GM18909 (cell line): ENCODE measurements at regions not wholly inside any gene's neighbourhood (a gene's known extent, or its start where the extent isn't known, plus 50 kb on each side); places are given as distances from the start of the nearest gene placed in this dataset.
A peak's percentile ranks its signal among the peaks of the same experiment; 100 is the strongest.

Experiments
- ATAC-seq: cut with Tn5 transposase; IDR thresholded peaks from one replicate; pipeline ENCODE4 v1.9.1; 2021; ENCODE audit warnings: mild to moderate bottlenecking; ENCODE audit not compliant: unreplicated experiment, poor library complexity

DNA sequence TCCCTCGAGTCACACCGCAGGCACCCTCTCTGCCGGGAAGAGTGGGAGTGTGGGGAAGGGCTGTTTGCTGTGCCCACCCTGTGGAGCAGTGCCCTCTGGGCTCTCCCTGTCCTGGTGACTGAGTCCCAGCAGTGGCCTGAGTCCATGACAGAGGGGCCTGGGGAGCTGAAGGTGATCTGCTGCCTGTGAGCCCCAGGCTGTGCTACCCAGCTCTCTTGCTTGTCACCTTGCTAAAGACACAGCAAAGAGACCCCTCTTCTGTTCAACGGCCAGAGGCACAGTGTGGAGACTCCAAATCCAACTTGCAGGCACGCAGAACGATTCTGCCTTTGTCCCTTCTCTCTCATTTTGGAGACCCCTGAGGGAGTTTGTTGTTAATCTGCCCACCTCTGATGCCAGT lies 232.6 kb downstream of the OPA1 start:
- ATAC-seq, result no peak

- no peak for ATAC-seq
Measured at GRCh38 chr3:193826159-193826795, 233.3 kb downstream of the OPA1 start.

DNA sequence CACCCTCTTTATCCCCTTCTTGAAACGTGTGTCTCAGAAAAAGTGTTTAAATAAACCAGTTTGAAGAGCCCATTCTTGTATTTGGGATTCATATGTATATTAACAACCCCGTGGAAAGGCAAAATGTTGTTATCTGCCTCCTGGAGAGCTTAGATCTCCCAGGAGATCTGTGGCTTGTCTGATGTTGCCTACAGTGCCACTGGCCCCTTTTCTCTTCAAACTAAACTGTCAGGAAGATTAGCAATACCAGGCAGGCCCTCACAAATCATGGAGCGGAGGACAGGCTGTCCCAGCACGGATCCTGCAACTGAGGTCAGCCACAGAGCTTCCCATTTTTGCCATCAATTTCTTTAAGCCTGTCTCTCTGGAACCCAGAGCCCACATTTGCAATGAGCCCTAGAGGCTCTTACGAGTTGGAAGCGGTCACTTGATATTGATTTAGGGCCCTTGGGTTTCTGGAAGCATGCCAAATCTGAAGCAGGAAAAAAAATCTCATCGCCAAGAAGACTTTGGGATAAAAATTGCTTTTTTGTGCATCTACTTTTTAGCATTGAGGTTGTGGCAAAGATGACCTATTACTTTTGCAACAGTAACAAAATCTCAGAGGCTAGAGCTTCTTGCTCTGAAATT lies 234.1 kb downstream of the OPA1 start:
- no peak for ATAC-seq

DNA sequence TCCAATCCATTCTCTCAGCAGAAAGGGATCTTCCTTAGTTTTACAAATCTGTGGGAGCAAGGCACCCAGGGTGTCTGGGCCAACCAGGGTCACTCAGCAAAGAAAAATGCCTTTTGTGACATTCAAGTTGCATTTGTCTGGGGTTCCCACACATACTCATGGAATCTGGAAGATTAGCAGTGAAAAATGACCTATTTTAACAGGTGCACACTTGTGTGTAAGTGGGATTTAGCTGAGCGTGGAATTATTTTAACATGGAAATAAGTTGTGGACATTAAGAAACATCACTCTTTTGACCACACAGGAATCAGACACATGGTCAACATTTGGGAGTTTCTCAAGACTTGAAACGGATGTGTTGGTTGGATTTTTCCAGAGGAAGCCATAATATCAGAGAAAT lies 234.9 kb downstream of the OPA1 start:
- no peak for ATAC-seq

DNA sequence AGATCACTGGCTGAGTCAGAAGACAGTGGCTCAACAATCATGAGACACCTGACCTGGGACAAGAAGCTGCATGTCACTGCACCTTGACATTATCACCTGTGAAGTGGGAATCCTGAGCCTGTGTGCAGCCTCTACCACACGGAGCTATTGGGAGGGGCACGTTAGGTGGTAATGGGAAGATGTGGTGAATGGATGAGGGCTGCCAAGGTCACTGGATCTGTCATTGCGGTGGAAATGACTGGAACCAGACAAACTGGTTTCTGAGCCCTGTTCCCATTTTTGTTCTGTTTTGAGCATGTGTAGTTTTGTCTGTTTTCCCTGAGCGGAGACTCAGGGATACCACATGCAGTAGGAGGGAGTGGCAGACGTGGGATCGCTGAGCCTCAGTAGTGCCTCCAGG lies 235.5 kb downstream of the OPA1 start:
- ATAC-seq, result no peak

DNA sequence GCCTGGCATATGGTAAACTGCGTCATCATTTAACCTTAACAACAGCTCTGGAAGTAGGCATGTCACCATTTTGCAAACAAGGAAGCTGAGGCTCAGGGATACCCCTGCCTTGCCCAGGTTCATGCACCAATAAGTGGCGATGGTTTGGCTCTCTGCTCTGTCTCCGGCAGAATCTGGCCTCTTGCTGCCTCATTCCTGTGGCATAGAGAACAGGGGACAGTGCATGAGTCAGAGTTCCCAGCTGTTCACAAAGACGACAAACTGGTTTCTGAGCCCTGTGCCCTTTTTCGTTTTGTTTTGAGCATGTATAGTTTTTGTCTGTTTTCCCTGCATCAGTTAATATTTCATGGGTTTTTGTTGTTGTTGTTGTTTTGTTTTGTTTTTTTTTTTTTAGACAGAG lies 236.8 kb downstream of the OPA1 start:
- no peak for ATAC-seq

DNA sequence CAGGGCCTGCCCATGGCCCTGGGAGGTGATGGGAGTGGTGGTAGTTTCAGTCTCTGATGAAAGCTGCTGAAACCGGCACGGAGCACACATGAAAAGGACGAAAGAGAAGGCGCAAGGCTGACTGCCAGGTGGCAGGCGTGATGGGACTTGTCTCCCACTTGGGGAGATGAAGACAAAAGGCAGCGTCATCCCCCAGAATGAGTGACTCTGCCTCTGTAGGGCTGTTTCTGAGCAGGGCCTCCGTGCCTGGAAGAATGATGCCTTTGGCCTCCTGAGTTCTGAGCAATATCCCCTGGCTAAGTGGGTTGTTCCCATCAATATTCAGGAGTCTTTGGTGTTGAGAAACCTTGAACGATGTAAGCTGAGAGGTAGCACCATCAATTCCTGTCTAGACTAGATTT lies 237.8 kb downstream of the OPA1 start:
- ATAC-seq, result no peak

- peak; percentile 78 for ATAC-seq
Measured at GRCh38 chr3:193831495-193832455, 238.8 kb downstream of the OPA1 start.

DNA sequence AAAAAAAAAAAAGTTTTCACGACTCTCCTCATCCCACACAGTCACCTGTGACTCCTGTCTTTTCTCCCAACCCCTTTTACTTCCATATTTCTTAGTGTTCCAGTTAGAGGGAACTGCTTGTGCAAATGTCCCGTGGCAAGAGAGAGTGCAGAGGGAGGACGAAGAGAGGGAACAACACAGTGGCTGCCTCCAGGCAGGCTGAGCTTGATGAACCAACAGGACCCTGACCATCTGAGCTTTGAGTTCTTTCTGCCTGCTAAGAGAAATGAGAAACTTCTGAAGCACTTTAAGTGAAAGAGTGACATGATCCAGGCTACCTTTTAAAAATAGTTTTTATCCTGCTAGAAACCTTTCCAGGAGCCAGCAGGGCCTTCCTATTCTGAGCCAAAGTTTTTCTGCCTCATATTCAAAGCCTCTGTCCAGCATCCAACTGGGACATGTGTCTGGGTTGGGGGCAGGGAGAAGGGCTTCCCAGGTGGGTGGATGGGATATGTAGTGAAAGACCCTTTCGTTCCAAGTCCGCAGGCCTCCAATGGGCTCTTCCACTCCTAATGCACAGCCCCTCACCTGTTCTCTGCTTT lies 239.9 kb downstream of the OPA1 start:
- ATAC-seq, result no peak

DNA sequence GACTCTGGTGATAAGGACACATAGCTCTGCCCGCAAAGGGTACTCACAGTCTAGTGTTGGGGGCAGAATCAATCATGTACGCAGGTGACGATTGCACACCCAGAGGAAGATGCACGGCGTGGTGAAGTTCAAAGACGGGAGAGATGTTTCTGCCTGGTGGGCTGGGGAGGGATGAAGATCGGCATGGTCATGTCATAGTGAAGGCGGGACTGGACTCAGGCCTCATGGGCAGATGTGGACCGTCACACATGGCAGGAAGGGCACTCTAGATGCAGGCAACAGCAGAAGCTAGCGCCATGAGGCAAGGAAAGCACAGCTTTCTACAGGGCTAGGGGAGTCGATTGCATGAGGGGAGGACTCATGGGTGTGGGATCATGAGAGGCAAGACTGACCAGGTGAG lies 240.6 kb downstream of the OPA1 start:
- no peak for ATAC-seq

DNA sequence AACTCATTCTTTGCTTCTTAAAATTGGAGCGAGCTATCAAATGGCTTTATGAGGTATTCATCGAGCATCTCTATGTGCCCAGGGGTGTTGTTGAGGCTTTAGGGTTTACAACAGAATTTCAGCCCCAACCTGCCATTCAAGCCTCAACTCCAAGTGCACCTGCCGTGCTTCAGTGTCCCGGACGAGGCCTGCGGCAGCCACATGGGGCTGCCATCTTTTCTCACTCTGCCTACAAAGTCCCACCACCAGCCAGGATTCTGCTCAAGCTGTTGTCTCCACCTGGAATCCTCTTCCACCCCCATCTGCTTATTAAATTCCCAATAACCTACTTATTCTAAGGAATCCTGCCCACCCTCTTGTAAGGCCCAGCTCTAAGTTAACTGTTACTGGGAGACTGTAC lies 242.4 kb downstream of the OPA1 start:
- no peak for ATAC-seq

DNA sequence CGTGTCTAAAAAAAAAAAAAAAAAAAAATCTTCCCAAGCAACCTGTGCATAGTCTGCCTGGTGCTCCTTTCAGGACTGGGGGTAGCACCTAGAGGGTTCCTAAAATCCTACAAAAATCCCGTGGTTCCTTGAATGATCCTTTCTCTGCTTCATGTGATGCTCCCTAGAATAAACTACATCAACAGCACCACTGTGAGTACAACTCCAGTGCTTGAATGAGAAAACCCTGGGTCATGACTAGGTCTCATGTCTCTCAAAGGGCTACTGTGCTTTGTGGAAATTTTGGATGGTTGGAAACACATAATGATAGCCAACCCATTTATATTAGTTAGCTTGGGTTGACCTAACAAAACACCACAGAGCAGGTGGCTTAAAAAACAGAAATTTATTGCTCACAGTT lies 243.5 kb downstream of the OPA1 start:
- ATAC-seq, result no peak

GRCh38 chr3:193836918-193837317 lies 243.9 kb downstream of the OPA1 start:
- no peak for ATAC-seq

DNA sequence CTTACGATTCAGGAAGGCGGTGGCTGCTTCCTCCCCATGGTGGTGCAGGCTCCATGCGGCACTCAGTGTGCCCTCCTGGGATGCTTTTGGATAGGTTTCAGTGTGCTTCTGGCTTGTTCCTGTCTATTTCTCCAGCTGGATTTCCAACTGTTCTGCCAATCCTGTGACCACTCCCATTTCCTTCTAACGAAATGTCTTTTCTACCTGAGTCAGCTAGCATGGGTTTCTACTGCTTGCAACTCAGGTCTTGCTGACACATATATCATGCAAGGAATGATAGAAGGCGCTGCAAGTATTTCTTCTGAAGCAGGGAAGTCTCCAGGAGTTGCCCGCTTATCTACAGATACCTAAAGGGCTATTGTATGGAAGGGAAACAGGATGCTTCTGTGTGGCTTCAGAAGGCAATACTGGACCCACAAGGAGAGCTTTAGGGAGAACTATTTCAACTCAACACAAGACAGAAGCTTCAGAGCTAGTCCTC lies 244.4 kb downstream of the OPA1 start:
- no peak for ATAC-seq

DNA sequence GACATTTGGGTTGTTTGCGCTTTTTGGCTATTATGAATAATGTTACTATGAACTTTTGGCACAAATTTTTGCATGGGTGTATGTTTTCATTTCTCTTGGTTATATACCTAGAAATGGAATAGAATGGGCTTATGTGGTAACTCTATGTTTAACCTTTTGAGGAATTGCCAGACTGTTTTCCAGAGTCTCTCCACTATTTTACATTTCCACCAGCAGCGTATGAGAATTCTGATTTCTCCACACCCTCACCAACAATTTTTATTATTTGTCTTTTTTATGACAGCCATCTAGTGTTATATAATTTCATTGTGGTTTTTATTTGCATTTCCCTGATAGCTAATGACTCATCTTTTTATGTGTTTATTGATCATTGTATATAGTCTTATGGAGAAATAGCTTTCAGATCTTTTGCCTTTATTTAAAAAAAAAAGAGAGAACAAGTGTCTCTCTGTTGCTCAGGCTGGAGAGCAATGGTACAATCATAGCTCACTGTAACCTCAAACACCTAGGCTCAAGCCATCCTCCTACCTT lies 247.2 kb downstream of the OPA1 start:
- ATAC-seq, result no peak

GRCh38 chr3:193841581-193841980 lies 248.6 kb downstream of the OPA1 start:
- no peak for ATAC-seq

DNA sequence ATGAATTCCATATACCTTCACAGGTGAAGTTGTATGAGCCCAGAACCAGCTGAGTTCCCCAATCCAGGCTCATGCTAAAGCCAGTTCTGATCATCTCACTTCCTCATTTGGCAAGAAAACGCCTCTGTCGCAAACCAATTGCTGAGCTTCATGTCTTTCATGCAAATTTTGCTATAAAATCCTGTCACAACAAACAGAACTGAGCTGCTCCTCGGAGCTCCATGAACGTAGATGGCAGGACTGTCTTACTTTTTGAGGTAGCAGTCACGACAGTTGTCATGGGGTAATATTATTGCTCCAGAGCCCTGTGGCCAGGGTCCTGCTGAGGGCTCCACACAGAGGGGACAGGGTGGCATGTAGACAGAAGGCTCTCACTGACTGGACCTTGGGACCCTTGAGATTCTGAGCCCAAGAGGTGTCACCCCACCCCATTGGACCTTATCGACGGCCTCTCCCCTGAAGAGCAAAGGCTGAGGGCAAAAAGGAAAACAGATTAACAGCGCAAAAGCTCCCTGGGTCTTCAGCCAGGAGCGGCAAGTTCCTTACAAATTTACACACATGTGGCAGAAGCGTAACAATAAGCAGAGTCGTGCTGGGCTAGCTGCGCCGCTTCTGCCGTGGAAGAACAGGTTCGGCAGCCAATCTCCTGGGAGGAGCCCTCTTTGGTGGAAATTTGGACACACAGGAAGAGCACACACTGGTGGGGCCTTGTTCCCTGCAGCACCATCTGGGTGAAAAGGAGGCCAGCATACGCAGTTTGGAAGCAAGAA lies 249.2 kb downstream of the OPA1 start:
- ATAC-seq, result peak; percentile 67

DNA sequence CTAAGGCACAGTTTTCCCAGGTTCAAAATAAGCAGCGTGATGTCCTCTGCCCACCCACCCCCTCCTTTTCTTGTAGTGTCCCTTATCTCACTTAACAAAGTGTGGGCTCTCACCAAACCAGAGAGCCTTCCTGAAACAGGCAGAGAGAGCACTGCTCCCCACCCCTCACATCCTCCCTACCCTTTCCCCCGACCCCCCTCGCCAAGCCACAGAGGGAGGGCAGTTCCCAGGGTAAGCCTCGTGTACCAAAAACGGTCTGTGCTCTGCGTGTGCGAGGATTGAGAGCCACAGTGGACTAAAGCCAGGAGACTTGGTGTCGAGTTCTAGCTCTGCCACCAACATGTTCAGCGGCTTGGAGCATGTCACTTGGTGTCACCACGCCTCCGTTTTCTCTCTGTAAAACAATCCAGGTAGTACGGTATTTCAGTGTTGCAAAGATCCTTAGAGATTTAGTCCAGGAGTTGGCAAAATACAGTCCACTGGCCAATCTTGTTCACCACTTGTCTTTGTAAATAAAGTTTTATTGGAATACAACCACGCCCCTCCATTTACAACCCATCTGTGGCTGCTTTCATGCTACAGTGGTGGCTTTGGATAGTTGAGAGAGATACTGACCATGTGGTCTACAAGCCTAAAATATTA lies 249.9 kb downstream of the OPA1 start:
- ATAC-seq, result no peak
